Activated CD4-positive, alpha-beta memory T cell treated with anti-CD3 and anti-CD28 coated beads for 36 hours (primary cell): ENCODE measurements at regions not wholly inside any gene's neighbourhood (a gene's known extent, or its start where the extent isn't known, plus 50 kb on each side); places are given as distances from the start of the nearest gene placed in this dataset.
"Not testable (repeated sequence)": the region's sequence is repeated elsewhere in the genome, so short reads cannot be mapped to it uniquely, and the experiment has no call there.

ENCODE experiments used
- CTCF ChIA-PET: fragments of 350-600 bp; sonication (Branson Sonifier 250); formaldehyde crosslinking; loops from one replicate; lab custom pipeline; 2021; ENCODE audit warnings: antibody characterized with exemption, inconsistent platforms; lab: Charles Lee
- POLR2A ChIA-PET: fragments of 350-600 bp; sonication (Branson Sonifier 250); formaldehyde crosslinking; loops from one replicate; lab custom pipeline; 2021; ENCODE audit warnings: antibody characterized with exemption; lab: Charles Lee
- DNase-seq: peaks from one replicate; pipeline ENCODE4 v3.0.0-alpha.2; 2020
- H3K27ac Mint-ChIP-seq: one replicate; pipeline ENCODE4 v1.8.0; 2021; ENCODE audit warnings: mixed read lengths
- H3K27me3 Mint-ChIP-seq: one replicate; pipeline ENCODE4 v1.8.0; 2021; ENCODE audit warnings: mixed read lengths
- H3K36me3 Mint-ChIP-seq: one replicate; pipeline ENCODE4 v1.8.0; 2021; ENCODE audit warnings: mixed read lengths
- H3K4me1 Mint-ChIP-seq: one replicate; pipeline ENCODE4 v1.8.0; 2021; ENCODE audit warnings: low read depth, mixed read lengths
- H3K4me3 Mint-ChIP-seq: one replicate; pipeline ENCODE4 v1.8.0; 2021; ENCODE audit warnings: mild to moderate bottlenecking, mixed read lengths
- H3K9me3 Mint-ChIP-seq: one replicate; pipeline ENCODE4 v1.8.0; 2021; ENCODE audit warnings: mixed read lengths
- intact Hi-C: fragments of 100-400 bp; cut with micrococcal nuclease; formaldehyde crosslinking; loops from one replicate; pipeline ENCODE4 v1.15.1; 2023

- H3K27me3 Mint-ChIP-seq = no peaks in the 10 kb centered on the region
- DNase-seq = no peak
- no peak overlapping the region for H3K4me3 Mint-ChIP-seq
- no peaks in the 10 kb centered on the region for H3K36me3 Mint-ChIP-seq
- H3K4me1 Mint-ChIP-seq = no peaks in the 10 kb centered on the region
- intact Hi-C loops = no loop called here
- ChIA-PET CTCF (no interaction called here), POLR2A (no interaction called here)
- no peak overlapping the region for H3K27ac Mint-ChIP-seq
- no peaks in the 10 kb centered on the region for H3K9me3 Mint-ChIP-seq
These were observed 146.9 kb upstream of the FGF13 start for GRCh38 chrX:138858438-138858837.

- POLR2A ChIA-PET = no interaction called here
- CTCF ChIA-PET = no interaction called here
- Mint-ChIP-seq H3K36me3 (no peaks in the 10 kb centered on the region), H3K27me3 (no peaks in the 10 kb centered on the region), H3K4me3 (no peak overlapping the region), H3K4me1 (no peaks in the 10 kb centered on the region), H3K27ac (no peak overlapping the region), H3K9me3 (no peaks in the 10 kb centered on the region)
- intact Hi-C loops = no loop called here
- no peak for DNase-seq
These were observed 145.5 kb upstream of the FGF13 start for GRCh38 chrX:138856881-138857604.

GRCh38 chrX:138853936-138854335, 142.4 kb upstream of the FGF13 start:
- DNase-seq = no peak
- no peak overlapping the region for H3K27ac Mint-ChIP-seq
- H3K4me1 Mint-ChIP-seq = no peaks in the 10 kb centered on the region
- POLR2A ChIA-PET = no interaction called here
- no peaks in the 10 kb centered on the region for H3K27me3 Mint-ChIP-seq
- CTCF ChIA-PET = no interaction called here
- intact Hi-C loops = no loop called here
- H3K4me3 Mint-ChIP-seq = no peak overlapping the region
- no peaks in the 10 kb centered on the region for H3K36me3 Mint-ChIP-seq
- no peaks in the 10 kb centered on the region for H3K9me3 Mint-ChIP-seq

- Mint-ChIP-seq H3K27me3 (no peaks in the 10 kb centered on the region), H3K36me3 (no peaks in the 10 kb centered on the region), H3K4me1 (no peaks in the 10 kb centered on the region), H3K4me3 (no peak overlapping the region), H3K9me3 (no peaks in the 10 kb centered on the region), H3K27ac (no peak overlapping the region)
- DNase-seq = no peak
- CTCF ChIA-PET = no interaction called here
- intact Hi-C loops = no loop called here
- POLR2A ChIA-PET = no interaction called here
These were observed 138.0 kb upstream of the FGF13 start for GRCh38 chrX:138849521-138849920.

GRCh38 chrX:138847930-138848329, 136.4 kb upstream of the FGF13 start:
- intact Hi-C loops = no loop called here
- ChIA-PET POLR2A (no interaction called here), CTCF (no interaction called here)
- H3K4me1 Mint-ChIP-seq = no peaks in the 10 kb centered on the region
- no peak for DNase-seq
- no peaks in the 10 kb centered on the region for H3K9me3 Mint-ChIP-seq
- H3K36me3 Mint-ChIP-seq = no peaks in the 10 kb centered on the region
- H3K4me3 Mint-ChIP-seq = no peak overlapping the region
- H3K27me3 Mint-ChIP-seq = no peaks in the 10 kb centered on the region
- no peak overlapping the region for H3K27ac Mint-ChIP-seq

- Mint-ChIP-seq H3K27me3 (no peaks in the 10 kb centered on the region), H3K4me1 (no peaks in the 10 kb centered on the region), H3K4me3 (no peak overlapping the region), H3K9me3 (no peaks in the 10 kb centered on the region), H3K27ac (no peak overlapping the region), H3K36me3 (no peaks in the 10 kb centered on the region)
- intact Hi-C loops = no loop called here
- ChIA-PET CTCF (no interaction called here), POLR2A (no interaction called here)
- no peak for DNase-seq
These were observed 134.3 kb upstream of the FGF13 start for GRCh38 chrX:138845786-138846185.

GRCh38 chrX:138807400-138807799, 95.9 kb upstream of the FGF13 start:
- H3K4me3 Mint-ChIP-seq, CTCF ChIA-PET, H3K27ac Mint-ChIP-seq, H3K4me1 Mint-ChIP-seq, H3K27me3 Mint-ChIP-seq, H3K9me3 Mint-ChIP-seq, H3K36me3 Mint-ChIP-seq, POLR2A ChIA-PET, DNase-seq, intact Hi-C loops: not testable (repeated sequence)

GRCh38 chrX:138794246-138794645, 82.7 kb upstream of the FGF13 start:
- Mint-ChIP-seq H3K4me3 (no peak overlapping the region), H3K4me1 (no peaks in the 10 kb centered on the region), H3K27me3 (no peaks in the 10 kb centered on the region), H3K36me3 (no peaks in the 10 kb centered on the region), H3K27ac (no peak overlapping the region), H3K9me3 (peaks cover 2% of the 10 kb centered on the region)
- intact Hi-C loops = no loop called here
- DNase-seq = no peak
- POLR2A ChIA-PET = no interaction called here
- CTCF ChIA-PET = no interaction called here

GRCh38 chrX:138791551-138791950, 80.0 kb upstream of the FGF13 start:
- H3K27ac Mint-ChIP-seq = no peak overlapping the region
- intact Hi-C loops = no loop called here
- no peaks in the 10 kb centered on the region for H3K27me3 Mint-ChIP-seq
- H3K4me1 Mint-ChIP-seq = no peaks in the 10 kb centered on the region
- POLR2A ChIA-PET = no interaction called here
- no peaks in the 10 kb centered on the region for H3K36me3 Mint-ChIP-seq
- CTCF ChIA-PET = interaction anchor here (0.9 kb wide), 1 partner anchor 17 kb away, joined by 4 read pairs; no protein-coding TSS in a partner anchor
- H3K9me3 Mint-ChIP-seq = no peaks in the 10 kb centered on the region
- H3K4me3 Mint-ChIP-seq = no peak overlapping the region
- DNase-seq = no peak

- Mint-ChIP-seq H3K27ac (no peak overlapping the region), H3K27me3 (no peaks in the 10 kb centered on the region), H3K4me3 (no peak overlapping the region), H3K36me3 (no peaks in the 10 kb centered on the region), H3K9me3 (peaks cover 3% of the 10 kb centered on the region), H3K4me1 (no peaks in the 10 kb centered on the region)
- POLR2A ChIA-PET = no interaction called here
- intact Hi-C loops = no loop called here
- DNase-seq = no peak
- CTCF ChIA-PET = no interaction called here
These were observed 77.3 kb upstream of the FGF13 start for GRCh38 chrX:138788771-138789170.

GRCh38 chrX:138778576-138778909, 67.0 kb upstream of the FGF13 start:
- H3K36me3 Mint-ChIP-seq, H3K9me3 Mint-ChIP-seq, DNase-seq, H3K27ac Mint-ChIP-seq, POLR2A ChIA-PET, H3K4me3 Mint-ChIP-seq, H3K4me1 Mint-ChIP-seq, H3K27me3 Mint-ChIP-seq, CTCF ChIA-PET: not testable (repeated sequence)
- intact Hi-C loops = loop anchor here (5.0 kb wide), 1 partner anchor 1194 kb away; no protein-coding TSS in a partner anchor

- POLR2A ChIA-PET = not testable (repeated sequence)
These were observed 66.5 kb upstream of the FGF13 start for GRCh38 chrX:138777908-138778575.

GRCh38 chrX:138777230-138777629, 65.7 kb upstream of the FGF13 start:
- Mint-ChIP-seq H3K4me3 (no peak overlapping the region), H3K4me1 (no peaks in the 10 kb centered on the region), H3K27me3 (no peaks in the 10 kb centered on the region), H3K27ac (no peak overlapping the region), H3K36me3 (no peaks in the 10 kb centered on the region), H3K9me3 (no peaks in the 10 kb centered on the region)
- ChIA-PET CTCF (no interaction called here), POLR2A (no interaction called here)
- DNase-seq = no peak
- intact Hi-C loops = loop anchor here (5.0 kb wide), 1 partner anchor 1195 kb away; no protein-coding TSS in a partner anchor

More at GRCh38 chrX:138777908-138778575, 66.5 kb upstream of the FGF13 start:
- H3K36me3 Mint-ChIP-seq, CTCF ChIA-PET, H3K9me3 Mint-ChIP-seq, H3K4me3 Mint-ChIP-seq, DNase-seq, H3K4me1 Mint-ChIP-seq, H3K27ac Mint-ChIP-seq, H3K27me3 Mint-ChIP-seq: not testable (repeated sequence)
- intact Hi-C loops = loop anchor here (5.0 kb wide), 1 partner anchor 1194 kb away; no protein-coding TSS in a partner anchor
